ENCODE measurements at regions not wholly inside any gene's neighbourhood (a gene's known extent, or its start where the extent isn't known, plus 50 kb on each side); places are given as distances from the start of the nearest gene placed in this dataset.

DNA sequence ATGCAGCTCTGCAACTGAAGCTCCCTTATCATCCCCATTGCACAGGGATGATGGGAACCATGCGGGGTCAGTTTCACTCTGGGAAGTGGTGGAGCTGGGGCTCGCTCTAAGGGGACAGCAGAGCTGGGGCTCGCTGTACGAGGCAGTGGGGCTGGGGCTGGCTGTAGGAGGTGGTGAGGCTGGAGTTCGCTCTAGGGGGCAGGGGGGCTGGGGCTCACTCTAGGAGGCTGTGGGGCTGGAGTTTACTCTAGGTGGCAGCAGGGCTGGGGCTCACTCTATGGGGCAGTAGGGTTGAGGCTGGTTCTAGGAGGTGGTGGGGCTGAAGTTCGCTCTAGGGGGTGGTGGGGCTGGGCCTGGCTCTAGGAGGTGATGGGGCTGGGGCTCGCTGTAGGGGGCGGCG lies 99.1 kb downstream of the UQCRFS1 start:
- Mint-ChIP-seq H3K9me3 (no peaks in the 10 kb centered on the region), H3K4me1 (ENCODE audit: low read depth in 2 of 2) (no peaks in the 10 kb centered on the region), H3K4me3 (no peak overlapping the region)

DNA sequence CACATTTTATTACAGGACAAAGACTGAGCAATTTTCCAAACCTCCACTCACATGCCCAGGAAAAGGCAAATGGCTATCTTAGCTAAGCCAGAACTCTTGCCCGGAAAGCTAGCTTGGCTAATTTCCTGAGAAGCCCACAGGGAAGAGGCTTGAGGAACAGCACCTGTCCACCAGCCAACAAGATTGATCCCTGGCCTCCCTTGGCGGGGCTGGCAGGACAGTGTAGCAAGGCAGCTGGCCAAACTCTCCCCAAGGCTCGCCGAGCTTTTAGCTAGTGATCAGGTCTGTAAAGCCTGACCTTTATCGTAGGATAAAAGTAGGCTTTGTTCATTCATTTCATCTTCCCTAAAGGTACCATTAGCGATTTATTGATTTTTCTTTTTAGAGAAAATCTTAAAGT lies 101.4 kb downstream of the UQCRFS1 start:
- no peaks in the 10 kb centered on the region for H3K36me3 Mint-ChIP-seq
- H3K27me3 Mint-ChIP-seq = peaks cover 0 to 2% of the 10 kb centered on the region in 2 donors
- DNase-seq (ENCODE audit: low spot score) (no peak), ATAC-seq (no peak)
- no peak overlapping the region for H3K4me3 Mint-ChIP-seq
- H3K9me3 Mint-ChIP-seq = no peaks in the 10 kb centered on the region
- H3K27ac Mint-ChIP-seq = no peak overlapping the region
- H3K4me1 Mint-ChIP-seq (ENCODE audit: low read depth in 2 of 2) = no peaks in the 10 kb centered on the region

More for the DNA sequence above, 99.1 kb downstream of the UQCRFS1 start:
- ATAC-seq = peak in 1 of 2 donors; percentile 50
- Mint-ChIP-seq H3K36me3 (no peaks in the 10 kb centered on the region), H3K27ac (no peak overlapping the region), H3K27me3 (peaks cover 0 to under 1% of the 10 kb centered on the region in 2 donors)
- no peak for DNase-seq (ENCODE audit: low spot score)

DNA sequence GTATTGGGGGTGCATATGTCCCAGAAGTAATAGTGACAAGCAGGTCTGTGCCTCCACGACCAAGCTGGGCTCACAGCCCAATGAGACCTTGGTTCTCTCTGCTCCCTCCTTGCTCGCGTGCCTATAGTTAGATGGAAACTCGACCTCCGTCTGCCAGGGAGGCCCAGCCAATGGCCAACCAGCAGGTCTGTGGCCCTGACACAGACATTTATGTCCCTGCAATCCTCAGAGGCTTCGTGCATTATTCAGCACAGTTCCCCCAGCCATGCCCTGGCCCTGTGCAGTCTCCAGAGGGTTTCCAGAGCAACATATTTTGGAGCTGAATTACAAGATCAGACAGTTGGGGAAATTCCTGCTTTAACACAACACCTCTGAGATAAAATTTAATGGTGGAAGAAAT lies 105.1 kb downstream of the UQCRFS1 start:
- H3K4me1 Mint-ChIP-seq (ENCODE audit: low read depth in 2 of 2) = no peaks in the 10 kb centered on the region
- no peak overlapping the region for H3K4me3 Mint-ChIP-seq
- no peaks in the 10 kb centered on the region for H3K36me3 Mint-ChIP-seq
- H3K9me3 Mint-ChIP-seq = peaks cover 5% of the 10 kb centered on the region
- no peak overlapping the region for H3K27ac Mint-ChIP-seq
- H3K27me3 Mint-ChIP-seq = peaks cover 0 to 6% of the 10 kb centered on the region in 2 donors
- ATAC-seq = no peak
- DNase-seq (ENCODE audit: low spot score) = no peak

DNA sequence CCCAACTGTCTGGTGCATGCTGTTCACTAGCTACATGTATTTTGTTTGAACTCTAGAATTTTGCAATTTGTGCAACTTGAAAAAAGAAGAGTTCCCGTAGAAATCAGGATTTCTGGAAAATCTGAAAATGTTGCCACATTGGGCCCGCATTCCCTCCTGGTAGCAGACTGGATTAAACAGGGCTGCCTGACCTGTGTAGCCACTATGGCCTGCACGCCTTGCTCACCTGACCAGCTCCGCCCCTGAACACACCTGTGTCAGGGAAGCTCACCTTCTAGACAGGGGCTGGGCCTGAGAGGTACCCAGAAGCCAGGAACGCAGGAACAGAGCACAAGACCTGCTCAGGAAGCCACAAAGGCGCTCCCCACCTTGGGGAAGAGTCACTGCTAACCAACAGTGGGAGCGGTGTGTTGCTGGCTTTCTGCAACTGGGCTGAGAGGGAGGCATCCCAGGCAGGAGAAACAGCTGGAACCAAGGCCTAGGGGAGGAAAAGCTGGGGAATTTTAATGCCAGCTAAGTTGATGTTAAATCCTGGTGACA lies 106.5 kb downstream of the UQCRFS1 start:
- peaks cover 10% of the 10 kb centered on the region for H3K9me3 Mint-ChIP-seq
- ATAC-seq (no peak), DNase-seq (ENCODE audit: low spot score) (no peak)
- H3K27ac Mint-ChIP-seq = no peak overlapping the region
- H3K4me1 Mint-ChIP-seq (ENCODE audit: low read depth in 2 of 2) = no peaks in the 10 kb centered on the region
- no peak overlapping the region for H3K4me3 Mint-ChIP-seq
- H3K27me3 Mint-ChIP-seq = peaks cover 7 to 11% of the 10 kb centered on the region in 2 donors
- H3K36me3 Mint-ChIP-seq = no peaks in the 10 kb centered on the region

DNA sequence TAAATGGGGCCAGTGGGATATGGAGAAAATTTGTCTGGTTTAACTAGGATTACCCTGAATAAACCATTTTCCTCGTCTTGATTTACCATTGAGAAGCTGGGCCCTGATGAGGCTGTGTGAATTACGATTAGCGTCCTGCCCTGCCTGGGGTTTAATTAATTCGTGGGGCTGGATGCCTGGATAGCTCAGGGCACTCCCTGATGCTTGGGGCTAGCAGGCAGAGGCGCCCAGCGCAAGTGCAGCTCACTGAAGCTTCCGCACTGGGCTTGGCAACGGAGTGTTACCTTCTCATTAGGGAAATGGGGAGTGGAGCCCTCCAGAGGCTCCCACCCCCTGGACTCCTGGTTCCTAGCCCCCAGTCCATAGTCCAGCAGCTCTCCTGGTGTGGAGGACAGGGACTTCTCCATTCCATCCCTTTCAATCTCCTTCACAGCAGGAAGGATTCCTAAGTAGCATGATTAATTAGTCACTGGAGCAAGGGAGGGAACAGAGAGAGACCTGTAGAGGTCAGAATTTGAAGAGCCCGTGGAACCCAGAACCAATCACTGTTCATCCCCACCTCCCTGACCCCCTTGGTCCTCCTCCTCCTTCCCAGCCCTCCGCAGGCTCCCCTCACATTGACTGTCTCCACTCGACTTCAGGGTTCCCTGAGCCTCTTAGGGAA lies 107.2 kb downstream of the UQCRFS1 start:
- no peaks in the 10 kb centered on the region for H3K36me3 Mint-ChIP-seq
- DNase-seq (ENCODE audit: low spot score) = no peak
- no peaks in the 10 kb centered on the region for H3K4me1 Mint-ChIP-seq (ENCODE audit: low read depth in 2 of 2)
- H3K9me3 Mint-ChIP-seq = peaks cover 10% of the 10 kb centered on the region
- no peak for ATAC-seq
- no peak overlapping the region for H3K27ac Mint-ChIP-seq
- no peak overlapping the region for H3K4me3 Mint-ChIP-seq
- peaks cover 7 to 11% of the 10 kb centered on the region in 2 donors for H3K27me3 Mint-ChIP-seq

DNA sequence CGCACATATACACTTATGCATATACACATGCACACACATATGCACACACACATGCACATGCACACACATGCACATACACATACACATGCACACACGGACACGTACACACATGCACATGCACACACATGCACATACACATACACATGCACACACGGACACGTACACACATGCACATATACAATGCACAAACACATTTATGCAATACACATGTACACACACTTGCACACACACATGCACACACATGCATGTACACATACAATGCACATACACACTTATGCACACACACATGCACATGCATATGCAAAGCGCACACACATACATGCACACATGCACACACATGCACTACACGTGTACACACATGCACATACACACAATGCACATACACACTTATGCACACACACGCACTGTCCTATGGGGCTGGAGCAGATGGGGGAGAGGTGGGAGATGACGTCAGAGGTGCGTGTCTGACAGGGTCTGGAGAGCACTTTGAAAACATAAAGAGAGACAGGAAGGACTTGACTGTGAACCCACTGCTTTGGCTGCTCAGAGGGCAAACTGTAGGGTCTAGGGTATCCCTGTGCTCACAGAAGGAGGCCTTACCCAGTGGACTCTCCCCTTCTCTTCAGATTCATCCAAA lies 108.2 kb downstream of the UQCRFS1 start:
- DNase-seq (ENCODE audit: low spot score) (no peak), ATAC-seq (no peak)
- H3K4me1 Mint-ChIP-seq (ENCODE audit: low read depth in 2 of 2) = no peaks in the 10 kb centered on the region
- H3K9me3 Mint-ChIP-seq = peaks cover 10% of the 10 kb centered on the region
- H3K27ac Mint-ChIP-seq = no peak overlapping the region
- H3K4me3 Mint-ChIP-seq = no peak overlapping the region
- H3K36me3 Mint-ChIP-seq = no peaks in the 10 kb centered on the region
- H3K27me3 Mint-ChIP-seq = peaks cover 7 to 11% of the 10 kb centered on the region in 2 donors

DNA sequence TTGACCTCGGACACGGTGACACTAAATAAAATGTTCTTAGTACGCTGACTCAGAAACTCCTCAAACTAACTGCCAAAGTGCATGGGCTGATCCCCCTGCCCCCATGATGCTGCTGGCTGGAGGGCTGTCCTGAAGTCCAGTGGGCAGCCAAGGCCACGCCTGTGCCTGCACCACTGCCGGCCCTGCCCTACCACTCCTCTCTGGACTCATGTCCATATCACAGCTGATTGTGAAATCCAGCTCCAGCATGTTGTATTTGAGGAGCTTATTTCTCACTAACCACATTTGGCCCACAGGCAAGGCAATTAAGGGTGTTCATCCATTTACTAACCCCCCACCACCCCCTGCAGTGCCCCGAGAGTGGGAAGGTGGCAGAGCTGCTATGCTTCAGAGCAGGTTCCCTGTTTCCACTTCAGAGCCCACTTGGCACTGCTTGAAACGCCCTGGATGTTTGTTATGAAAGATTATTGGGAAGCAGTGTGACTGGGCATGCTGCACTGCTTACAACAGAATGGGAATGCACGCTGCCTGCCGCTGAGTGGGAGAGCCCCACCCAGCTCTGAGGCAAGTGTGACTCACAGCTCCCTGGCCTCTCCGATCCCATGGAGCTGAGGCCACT lies 114.0 kb downstream of the UQCRFS1 start:
- Mint-ChIP-seq H3K36me3 (no peaks in the 10 kb centered on the region), H3K27me3 (peaks cover 7 to 9% of the 10 kb centered on the region in 2 donors), H3K4me1 (ENCODE audit: low read depth in 2 of 2) (no peaks in the 10 kb centered on the region), H3K4me3 (no peak overlapping the region), H3K9me3 (peaks cover 5% of the 10 kb centered on the region), H3K27ac (no peak overlapping the region)
- DNase-seq (ENCODE audit: low spot score) (no peak), ATAC-seq (no peak)

DNA sequence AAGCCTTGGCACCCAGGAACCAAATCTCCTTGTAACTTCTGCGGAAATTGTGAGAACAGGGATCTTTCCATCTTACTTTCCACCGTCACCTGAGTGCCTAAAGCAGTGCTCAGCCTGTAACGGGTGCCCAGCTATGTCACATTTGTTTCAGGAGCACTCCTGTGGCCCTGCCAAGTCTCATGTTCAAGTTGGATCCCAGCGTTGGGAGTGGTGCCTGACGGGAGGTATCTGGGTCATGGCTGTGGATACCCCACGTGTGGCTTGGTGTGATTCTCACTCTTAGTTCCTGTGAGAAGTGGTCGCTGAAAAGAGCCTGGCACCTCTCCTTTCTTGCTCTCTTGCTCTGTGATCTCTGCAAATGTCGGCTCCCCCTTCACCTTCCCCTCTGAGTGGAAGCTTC lies 114.9 kb downstream of the UQCRFS1 start:
- peaks cover 5 to 7% of the 10 kb centered on the region in 2 donors for H3K27me3 Mint-ChIP-seq
- no peaks in the 10 kb centered on the region for H3K36me3 Mint-ChIP-seq
- ATAC-seq (no peak), DNase-seq (ENCODE audit: low spot score) (no peak)
- no peaks in the 10 kb centered on the region for H3K4me1 Mint-ChIP-seq (ENCODE audit: low read depth in 2 of 2)
- no peak overlapping the region for H3K4me3 Mint-ChIP-seq
- H3K27ac Mint-ChIP-seq = no peak overlapping the region
- peaks cover 5% of the 10 kb centered on the region for H3K9me3 Mint-ChIP-seq

DNA sequence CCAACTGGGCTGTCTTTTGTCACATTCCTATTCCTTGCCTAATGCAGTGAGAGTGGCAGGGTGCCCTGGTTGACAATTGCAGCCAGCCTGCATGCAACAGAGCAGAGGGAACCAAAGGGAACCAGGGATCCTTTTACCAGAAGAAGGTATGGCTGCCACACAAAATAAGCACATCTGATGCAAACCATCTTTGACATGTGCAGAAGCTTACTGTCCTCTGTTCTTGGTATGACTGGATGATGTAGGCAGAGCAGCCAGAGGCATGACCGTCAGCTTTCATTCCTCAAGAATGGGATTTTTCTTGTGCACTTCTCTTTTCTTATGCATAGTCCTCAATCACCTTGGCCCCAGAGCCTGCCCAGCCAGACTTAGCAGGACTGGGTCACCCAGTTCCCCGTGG lies 116.1 kb downstream of the UQCRFS1 start:
- H3K4me1 Mint-ChIP-seq (ENCODE audit: low read depth in 2 of 2) = no peaks in the 10 kb centered on the region
- no peak for ATAC-seq
- DNase-seq (ENCODE audit: low spot score) = no peak
- no peaks in the 10 kb centered on the region for H3K9me3 Mint-ChIP-seq
- no peaks in the 10 kb centered on the region for H3K36me3 Mint-ChIP-seq
- no peaks in the 10 kb centered on the region for H3K27me3 Mint-ChIP-seq
- H3K27ac Mint-ChIP-seq = no peak overlapping the region
- H3K4me3 Mint-ChIP-seq = no peak overlapping the region

DNA sequence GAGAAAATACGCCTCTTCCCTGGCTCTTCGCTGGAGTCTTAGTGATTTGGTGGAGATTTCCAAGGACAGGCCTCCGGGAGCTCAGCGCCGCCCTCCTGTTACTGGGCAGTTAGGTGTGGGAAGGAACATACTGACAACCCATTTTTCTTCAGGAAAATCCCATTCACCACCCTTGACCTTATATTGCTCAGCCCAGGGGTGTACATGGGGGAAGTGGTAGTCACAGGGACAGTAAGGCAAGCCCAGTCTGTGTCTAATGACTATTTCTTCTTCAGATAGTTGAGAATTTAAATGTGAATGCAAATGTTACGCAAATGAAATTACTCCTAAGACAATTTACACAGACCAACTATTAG lies 119.4 kb downstream of the UQCRFS1 start:
- H3K4me3 Mint-ChIP-seq = no peak overlapping the region
- no peaks in the 10 kb centered on the region for H3K9me3 Mint-ChIP-seq
- H3K27ac Mint-ChIP-seq = no peak overlapping the region
- no peak for ATAC-seq
- no peaks in the 10 kb centered on the region for H3K4me1 Mint-ChIP-seq (ENCODE audit: low read depth in 2 of 2)
- no peak for DNase-seq (ENCODE audit: low spot score)
- no peaks in the 10 kb centered on the region for H3K27me3 Mint-ChIP-seq
- H3K36me3 Mint-ChIP-seq = no peaks in the 10 kb centered on the region

DNA sequence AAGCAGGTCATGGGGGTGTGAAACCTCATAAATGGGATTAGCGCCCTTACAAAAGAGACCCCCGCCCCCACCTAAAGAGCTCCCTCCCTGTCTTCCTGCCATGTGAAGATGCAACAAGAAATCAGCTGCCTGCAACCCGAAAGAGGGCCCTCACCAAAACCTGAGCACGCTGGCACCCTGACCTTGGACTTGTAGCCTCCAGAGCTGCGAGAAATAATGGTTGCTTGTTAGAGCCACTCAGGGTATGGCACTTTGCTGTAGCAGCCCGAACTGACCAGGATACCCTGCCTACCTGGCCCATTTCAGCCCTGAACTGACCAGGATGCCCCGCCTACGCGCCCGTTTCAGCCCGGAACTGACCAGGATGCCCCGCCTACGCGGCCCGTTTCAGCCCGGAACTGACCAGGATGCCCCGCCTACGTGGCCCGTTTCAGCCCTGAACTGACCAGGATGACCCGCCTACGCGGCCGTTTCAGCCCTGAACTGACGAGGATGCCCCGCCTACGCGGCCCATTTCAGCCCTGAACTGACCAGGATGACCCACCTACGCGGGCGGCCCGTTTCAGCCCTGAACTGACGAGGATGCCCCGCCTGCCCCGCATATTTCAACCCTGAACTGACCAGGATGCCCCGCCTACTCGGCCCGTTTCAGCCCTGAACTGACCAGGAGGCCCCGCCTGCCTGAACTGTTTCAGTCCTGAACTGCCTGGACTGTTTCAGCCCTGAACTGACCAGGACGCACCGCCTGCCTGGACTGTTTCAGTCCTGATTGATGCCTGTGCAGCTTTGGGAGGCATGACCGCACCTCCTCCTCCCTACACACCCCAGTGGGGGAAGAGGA lies 120.0 kb downstream of the UQCRFS1 start:
- Mint-ChIP-seq H3K4me1 (ENCODE audit: low read depth in 2 of 2) (no peaks in the 10 kb centered on the region), H3K9me3 (no peaks in the 10 kb centered on the region), H3K36me3 (no peaks in the 10 kb centered on the region), H3K27me3 (no peaks in the 10 kb centered on the region), H3K4me3 (no peak overlapping the region), H3K27ac (no peak overlapping the region)
- no peak for ATAC-seq
- no peak for DNase-seq (ENCODE audit: low spot score)

DNA sequence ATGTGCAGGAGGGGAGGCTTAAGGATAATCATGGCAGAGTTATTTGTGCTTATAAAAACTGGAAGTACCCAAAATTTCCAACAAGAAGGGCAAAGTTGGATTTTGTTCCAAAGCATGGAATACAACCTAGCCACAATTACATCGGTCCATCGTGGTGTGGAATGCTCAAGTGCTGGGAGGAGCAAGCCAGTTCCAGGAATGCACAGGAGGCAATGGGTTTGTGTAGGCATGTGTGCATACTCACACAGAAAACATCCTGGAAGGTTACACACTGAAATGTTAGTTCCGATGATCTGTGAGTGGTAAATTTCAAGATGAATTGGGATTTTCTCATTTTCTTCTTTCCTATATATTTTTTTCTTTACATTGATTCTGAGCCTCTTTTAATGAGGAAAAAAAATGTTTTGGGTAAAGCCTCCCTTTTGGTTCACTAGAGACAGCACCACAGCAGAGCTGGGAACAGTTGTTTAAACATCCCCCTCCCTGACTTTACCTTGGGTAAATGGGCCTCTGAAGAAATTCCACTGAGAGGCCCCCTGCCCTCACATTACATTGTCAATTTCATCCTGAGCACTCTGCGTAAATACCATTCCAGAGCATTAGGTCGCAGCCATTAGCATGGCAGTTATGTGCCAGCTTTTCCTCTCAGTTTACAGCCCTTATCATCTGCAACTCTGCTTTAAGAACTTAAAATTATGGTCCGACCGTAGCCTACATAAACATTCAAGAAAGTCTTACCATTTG lies 122.0 kb downstream of the UQCRFS1 start:
- H3K4me3 Mint-ChIP-seq = no peak overlapping the region

DNA sequence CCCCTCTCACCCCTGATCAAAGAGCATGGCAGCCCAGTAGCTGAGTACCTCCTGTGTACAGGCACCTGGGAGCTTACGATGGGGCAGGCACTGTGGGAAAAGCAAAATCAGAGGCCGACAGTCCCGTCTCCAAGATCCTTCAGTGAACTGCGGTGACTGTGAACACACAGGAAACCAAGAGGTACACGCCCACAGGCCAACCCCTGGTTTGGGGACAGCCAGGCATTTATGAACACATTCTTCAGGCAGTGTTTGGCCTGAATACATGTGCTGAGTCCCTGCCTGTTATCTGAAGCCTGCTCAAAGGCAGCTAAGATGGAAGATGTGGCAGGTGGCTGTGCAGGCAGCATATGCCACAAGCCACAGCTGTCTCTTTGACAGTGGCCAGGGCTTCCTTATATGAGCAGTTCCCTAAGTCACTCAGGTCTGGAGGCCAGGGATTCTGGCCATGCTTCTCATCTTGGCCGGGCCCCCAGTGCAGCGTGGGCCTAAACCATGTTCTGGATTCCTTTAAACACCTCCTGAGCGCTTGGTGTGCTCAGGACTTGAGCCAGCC lies 123.6 kb downstream of the UQCRFS1 start:
- no peak for DNase-seq (ENCODE audit: low spot score)
- Mint-ChIP-seq H3K4me1 (ENCODE audit: low read depth in 2 of 2) (peaks cover 0 to 2% of the 10 kb centered on the region in 2 donors), H3K27ac (no peak overlapping the region), H3K9me3 (no peaks in the 10 kb centered on the region), H3K27me3 (peaks cover 6 to 12% of the 10 kb centered on the region in 2 donors), H3K36me3 (no peaks in the 10 kb centered on the region), H3K4me3 (no peak overlapping the region)
- no peak for ATAC-seq

More for the DNA sequence above, 122.0 kb downstream of the UQCRFS1 start:
- Mint-ChIP-seq H3K27me3 (peaks cover 0 to 1% of the 10 kb centered on the region in 2 donors), H3K27ac (no peak overlapping the region), H3K4me1 (ENCODE audit: low read depth in 2 of 2) (no peaks in the 10 kb centered on the region), H3K36me3 (no peaks in the 10 kb centered on the region), H3K9me3 (no peaks in the 10 kb centered on the region)
- DNase-seq (ENCODE audit: low spot score) (no peak), ATAC-seq (no peak)
